Pons (tissue), 1 donor: ENCODE measurements at regions not wholly inside any gene's neighbourhood (a gene's known extent, or its start where the extent isn't known, plus 50 kb on each side); places are given as distances from the start of the nearest gene placed in this dataset.
"Not testable (repeated sequence)": the region's sequence is repeated elsewhere in the genome, so short reads cannot be mapped to it uniquely, and the experiment has no call there.

Experiments used
- DNase-seq: peaks from one replicate; pipeline ENCODE4 v3.0.0-alpha.2; 2016; ENCODE audit warnings: low spot score

- DNase-seq, result no peak
Observed at GRCh38 chr1:61028136-61028535, 54.2 kb upstream of the NFIA start.

GRCh38 chr1:61018068-61018467 lies 64.3 kb upstream of the NFIA start:
- not testable (repeated sequence) for DNase-seq

- no peak for DNase-seq
Observed at GRCh38 chr1:61017651-61018050, 64.7 kb upstream of the NFIA start.

DNA sequence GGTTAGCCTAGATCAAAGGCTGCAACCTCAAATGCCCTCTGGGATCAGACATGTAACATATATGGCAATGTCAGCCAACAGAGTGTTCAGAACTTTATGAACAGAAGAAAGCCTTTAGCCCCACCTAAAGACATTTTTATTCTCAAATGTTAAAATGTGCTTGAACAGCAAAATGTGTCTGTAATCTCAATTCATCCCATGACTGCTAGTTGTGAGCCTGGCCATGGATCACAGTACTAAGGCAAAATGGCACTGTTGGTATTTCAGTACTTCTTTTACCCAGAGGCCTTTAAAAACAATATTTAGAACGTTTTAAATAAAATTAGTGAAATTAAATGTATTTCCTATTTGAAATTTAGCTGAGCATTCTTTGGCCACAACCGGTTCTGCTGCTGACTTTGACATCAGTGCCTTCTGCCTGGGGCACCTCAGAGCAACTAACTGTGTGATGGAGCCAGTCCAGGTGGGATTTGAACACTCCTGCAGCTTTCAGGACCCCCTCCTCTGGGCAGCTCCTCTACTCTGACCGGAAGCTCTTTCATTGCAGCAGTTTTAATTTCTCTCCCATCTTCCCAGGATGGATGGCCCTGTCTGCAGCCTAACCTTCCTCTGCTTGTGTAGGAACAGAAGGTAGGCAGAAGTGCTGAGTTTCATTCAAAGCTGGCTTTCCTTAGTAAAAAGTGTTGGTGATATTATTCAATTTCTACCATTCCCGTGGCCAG lies 68.3 kb upstream of the NFIA start:
- no peak for DNase-seq

DNA sequence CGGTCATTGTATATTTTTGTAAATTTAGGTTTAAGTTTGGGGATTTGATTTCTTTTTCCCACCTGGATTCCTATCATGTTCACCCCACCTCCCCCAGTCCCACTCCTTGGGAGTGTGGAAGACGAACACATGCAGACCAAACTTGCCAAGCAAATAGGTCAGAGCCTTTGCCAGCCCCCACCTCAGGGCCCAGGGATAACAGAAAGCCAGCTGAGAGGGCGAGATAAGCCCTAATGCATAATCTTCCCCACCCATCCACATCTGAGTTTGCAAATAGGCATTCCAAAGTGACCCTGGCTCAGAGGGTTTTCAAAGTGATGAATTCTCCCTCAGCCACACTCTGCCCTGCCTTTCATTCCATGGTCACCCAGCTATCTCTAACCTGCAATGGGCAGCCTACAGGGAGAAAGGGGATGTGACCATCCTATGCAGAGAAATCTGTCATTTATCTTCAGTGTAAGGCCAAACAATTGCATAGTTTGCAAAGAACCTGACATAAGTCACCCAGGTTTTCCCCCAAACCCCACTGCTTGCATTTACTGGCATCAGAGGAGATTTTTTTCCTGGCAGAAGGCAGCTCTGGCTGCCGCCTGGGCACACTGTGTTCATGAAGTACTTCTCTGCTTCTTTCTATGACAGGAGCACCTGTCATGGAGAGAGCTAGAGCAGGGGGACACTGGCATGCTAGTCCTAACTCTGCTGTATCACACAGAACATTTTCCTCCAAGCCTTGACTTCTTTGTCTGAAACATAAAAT lies 69.0 kb upstream of the NFIA start:
- DNase-seq, result no peak

- DNase-seq, result no peak
Observed at GRCh38 chr1:61012341-61012761, 70.0 kb upstream of the NFIA start.

DNA sequence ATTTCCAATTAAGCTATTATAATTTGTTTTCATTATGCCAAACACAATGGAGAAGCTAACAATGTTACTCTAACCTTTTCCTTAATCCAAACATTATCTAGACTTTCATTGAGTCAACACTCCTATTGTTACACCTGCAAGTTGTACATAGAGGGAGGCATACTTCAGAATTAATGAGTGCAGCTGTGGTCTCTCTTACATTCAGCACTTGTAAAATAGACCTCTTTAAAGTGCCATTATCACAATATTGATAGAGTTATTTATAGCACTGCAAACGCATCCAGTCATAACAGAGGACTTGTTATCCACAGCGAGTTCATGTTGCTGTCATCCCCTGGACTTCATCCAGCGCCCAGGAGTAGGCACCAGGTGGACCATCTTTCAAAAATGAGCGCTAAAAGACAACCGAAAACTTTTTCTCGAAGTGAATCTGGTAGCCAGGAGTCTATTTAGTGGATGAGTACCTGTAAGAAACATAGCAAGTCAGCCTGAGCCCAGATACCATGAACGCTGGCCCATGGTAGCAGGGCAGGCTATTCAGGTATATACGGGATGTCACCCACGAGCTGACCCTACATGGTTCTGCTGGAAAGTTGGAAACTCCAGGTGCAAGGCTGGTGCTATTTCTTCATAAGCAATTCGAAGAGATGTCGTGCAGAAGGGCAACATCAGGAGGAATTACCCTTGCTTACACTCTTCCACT lies 70.6 kb upstream of the NFIA start:
- peak; percentile 9 for DNase-seq

GRCh38 chr1:61007534-61008364 lies 74.6 kb upstream of the NFIA start:
- DNase-seq, result no peak

DNA sequence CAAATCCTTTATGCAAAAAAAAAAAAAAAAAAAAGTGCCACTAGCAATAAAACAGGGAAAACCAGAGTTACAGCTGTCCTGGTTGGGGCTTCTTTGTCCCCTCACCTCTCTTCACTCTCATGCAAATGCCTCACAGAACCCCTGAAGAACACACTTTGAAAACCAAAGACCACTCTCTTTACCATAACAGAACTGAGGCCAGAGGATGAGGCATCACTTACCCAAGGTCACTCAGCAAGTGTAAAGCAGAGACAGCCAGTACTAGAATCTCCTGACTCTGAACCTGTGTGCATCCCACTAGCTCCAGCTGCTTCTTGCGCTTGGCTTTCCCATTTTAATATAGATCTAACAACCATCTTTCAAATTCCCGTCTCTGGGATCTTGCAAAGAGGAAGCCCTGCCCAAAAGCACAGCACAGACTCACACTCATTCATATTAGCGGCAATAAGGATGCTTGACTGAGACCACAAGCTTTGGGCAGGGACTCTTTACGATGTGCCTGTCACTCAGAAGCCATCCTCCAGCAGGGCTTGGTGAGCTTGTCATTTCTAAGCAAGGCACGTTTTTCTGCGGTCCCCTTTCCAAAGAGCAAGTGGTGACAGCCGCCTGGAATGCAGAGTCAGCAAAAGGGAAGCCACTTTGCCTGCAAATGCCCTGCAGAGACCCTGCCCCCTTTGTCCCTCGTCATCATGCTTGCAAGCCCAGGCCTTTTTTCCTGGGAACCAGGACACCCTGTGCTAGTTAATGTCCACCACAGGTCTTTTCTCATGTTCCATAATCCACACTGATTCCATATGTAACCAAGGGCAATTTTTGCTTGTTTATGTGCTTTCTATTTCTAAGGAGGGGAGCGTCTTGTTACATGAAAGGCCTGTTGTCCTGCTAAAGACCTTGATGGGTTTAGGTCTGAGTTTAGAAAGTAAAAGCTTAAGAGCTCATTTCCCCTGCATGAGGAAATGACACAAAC lies 76.5 kb upstream of the NFIA start:
- no peak for DNase-seq

GRCh38 chr1:61004262-61005003 lies 77.9 kb upstream of the NFIA start:
- DNase-seq, result no peak

- no peak for DNase-seq
Observed at GRCh38 chr1:61000327-61000726, 82.0 kb upstream of the NFIA start.

- DNase-seq, result no peak
Observed at GRCh38 chr1:60998786-60999185, 83.6 kb upstream of the NFIA start.

- DNase-seq, result no peak
Observed at GRCh38 chr1:60994828-60995492, 87.4 kb upstream of the NFIA start.

- DNase-seq, result no peak
Observed at GRCh38 chr1:60994369-60994768, 88.0 kb upstream of the NFIA start.

DNA sequence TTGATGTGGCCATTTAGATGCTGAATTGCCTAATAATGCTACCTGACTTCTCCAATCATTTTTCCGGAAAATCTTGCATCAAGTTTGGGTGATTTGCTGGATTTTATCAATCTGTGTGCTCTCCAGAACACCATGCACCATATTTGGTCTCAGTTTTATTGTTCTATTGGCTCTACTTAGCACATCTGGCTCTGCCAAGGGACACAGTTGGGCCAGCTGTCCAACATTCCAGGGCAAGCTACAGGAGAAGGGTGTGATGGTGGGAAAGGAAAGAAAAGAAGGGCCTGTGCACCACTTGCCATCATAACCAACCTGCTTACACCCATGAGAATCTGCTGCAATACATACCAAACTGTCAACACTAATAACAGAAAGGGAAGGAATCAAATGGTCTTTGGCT lies 90.2 kb upstream of the NFIA start:
- DNase-seq, result no peak

- no peak for DNase-seq
Observed at GRCh38 chr1:60990714-60991090, 91.7 kb upstream of the NFIA start.

DNA sequence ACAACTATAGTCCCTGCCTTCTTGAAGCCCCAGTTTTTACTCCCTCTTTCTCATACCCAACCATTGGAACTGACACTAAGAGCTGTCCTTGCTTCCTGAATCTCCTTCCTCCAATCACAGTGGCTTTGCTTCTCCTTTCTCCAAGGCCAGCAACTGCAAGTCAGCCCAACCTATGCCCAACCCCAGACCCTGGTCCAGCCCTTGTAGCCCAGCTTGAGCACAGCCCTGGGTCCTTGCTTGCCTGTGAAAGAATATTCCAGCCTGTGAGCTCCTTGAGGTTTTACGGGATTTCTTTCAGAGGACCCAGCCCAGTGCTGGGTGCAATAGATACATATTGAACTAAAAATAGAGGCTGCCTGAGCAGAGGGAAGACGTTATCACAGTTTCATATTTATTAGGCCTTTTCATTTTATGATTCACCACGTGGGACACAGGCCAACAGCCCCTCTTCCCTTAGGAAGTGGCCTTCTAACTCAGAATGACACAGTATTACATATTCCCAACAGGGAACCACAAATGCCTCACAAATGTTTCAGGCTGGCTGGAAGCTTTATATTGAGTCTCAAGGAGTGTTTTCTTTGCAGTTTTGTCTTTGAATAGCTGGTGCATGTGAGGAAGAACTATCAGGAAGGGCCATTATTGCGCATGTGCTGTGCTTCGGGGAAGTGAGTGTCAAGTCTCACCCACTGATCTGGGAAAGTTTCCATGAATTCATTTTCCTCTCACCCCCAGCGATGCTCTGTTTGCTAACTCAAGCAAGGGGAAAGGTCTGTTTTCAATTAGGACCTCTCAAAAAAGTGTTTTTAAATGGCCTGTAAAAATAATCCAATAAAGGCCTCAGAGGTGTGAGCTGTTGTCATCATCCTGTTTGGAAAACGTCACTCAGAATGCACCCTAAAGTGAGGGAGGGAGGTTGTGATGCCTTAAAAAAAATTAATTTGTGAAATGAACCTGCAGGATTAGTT lies 92.3 kb upstream of the NFIA start:
- DNase-seq, result no peak

DNA sequence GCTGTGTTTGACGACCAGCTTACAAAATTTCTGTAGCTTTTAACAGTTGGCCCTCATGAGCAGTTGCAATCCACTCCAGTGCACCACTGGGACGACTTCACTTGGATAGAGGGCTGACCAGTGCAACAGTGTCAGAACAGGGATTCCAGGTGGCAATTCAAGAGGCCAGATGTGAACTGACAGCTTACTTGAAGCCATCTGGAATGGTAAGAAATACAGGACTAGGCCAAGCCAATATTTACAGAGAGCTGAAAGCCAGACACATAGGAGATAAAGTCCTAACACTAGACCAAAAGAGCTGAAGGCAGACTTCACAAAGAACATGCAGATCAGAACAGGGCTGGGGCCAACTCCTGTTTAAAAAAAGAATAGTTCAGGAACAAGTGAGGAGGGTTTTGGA lies 93.5 kb upstream of the NFIA start:
- DNase-seq, result no peak

DNA sequence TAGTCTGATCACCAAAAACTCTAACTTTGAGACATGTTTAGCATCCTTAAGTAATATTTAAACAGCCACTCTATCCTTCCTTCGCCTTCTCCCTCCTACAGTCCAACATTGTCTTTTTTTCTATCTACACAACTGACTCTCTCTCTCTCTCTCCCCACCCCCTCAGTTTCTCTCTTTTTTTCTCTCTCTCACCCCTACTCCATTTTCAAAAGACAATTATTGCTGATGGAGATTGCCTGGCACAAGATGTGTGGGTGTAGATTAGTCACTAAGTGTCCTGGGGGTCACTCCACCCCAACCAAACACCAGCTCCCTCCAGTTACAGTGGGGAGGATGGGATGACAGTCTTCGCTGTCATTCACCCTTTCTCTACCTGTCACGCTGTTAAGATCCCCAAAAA lies 94.5 kb upstream of the NFIA start:
- DNase-seq, result no peak
